Transverse colon (tissue), 4 donors: ENCODE measurements at regions not wholly inside any gene's neighbourhood (a gene's known extent, or its start where the extent isn't known, plus 50 kb on each side); places are given as distances from the start of the nearest gene placed in this dataset.

Experiments
- EP300 ChIP-seq: sonication (generic); formaldehyde crosslinking; IDR thresholded peaks from one replicate; pipeline ENCODE4 v1.6.1; 2017; ENCODE audit warnings: antibody characterized with exemption, low read depth
- POLR2A ChIP-seq: fragments of 450-650 bp; IDR thresholded peaks from one replicate; pipeline ENCODE4 v1.6.1; 2016; ENCODE audit warnings: antibody characterized with exemption, mild to moderate bottlenecking, moderate library complexity
- POLR2AphosphoS5 ChIP-seq, 3 donors: sonication (generic); formaldehyde crosslinking; IDR thresholded peaks; one replicate each; pipeline ENCODE4 v1.6.1; 2016; ENCODE audit warnings: antibody characterized with exemption in 3 of 3
- TF ChIP-seq, protein P1 (sequence below), 5 experiments: fragments of 200-600 bp in 3 of 5; fragments of 450-650 bp in 2 of 5; sonication (generic) in 3 of 5; IDR thresholded peaks; 1 replicate in 2 of 5; 2 replicates in 3 of 5; pipeline ENCODE4 v1.5.1; 2016 to 2017; ENCODE audit warnings: antibody characterized with exemption in 5 of 5, inconsistent platforms in 3 of 5, mild to moderate bottlenecking in 2 of 5, moderate library complexity in 1 of 5

DNA sequence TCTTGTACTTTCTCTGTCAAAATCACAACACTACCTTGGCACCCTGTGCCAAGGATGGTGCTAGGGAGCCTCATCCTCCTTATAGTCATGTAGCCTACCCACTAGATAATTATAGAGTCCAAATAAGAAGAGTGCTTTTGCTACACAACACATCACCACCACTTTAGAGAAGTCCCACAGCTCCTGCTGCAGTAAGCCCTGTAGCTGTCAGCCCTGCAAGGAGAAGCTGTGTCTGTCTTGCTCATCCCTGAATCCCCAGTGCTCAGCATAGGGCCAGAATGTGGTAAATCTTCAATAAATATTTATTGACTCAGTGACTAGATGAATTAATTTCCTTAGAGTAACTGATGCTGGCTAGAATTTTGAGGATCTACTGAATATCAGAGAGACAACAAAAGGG lies 190.8 kb downstream of the ZNF621 start:
- TF ChIP-seq, protein P1, sequence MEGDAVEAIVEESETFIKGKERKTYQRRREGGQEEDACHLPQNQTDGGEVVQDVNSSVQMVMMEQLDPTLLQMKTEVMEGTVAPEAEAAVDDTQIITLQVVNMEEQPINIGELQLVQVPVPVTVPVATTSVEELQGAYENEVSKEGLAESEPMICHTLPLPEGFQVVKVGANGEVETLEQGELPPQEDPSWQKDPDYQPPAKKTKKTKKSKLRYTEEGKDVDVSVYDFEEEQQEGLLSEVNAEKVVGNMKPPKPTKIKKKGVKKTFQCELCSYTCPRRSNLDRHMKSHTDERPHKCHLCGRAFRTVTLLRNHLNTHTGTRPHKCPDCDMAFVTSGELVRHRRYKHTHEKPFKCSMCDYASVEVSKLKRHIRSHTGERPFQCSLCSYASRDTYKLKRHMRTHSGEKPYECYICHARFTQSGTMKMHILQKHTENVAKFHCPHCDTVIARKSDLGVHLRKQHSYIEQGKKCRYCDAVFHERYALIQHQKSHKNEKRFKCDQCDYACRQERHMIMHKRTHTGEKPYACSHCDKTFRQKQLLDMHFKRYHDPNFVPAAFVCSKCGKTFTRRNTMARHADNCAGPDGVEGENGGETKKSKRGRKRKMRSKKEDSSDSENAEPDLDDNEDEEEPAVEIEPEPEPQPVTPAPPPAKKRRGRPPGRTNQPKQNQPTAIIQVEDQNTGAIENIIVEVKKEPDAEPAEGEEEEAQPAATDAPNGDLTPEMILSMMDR (IDR thresholded peaks at IDR 0.05): no peak
- TF ChIP-seq POLR2A (no peak), POLR2AphosphoS5 (IDR thresholded peaks at IDR 0.05) (no peak), EP300 (no peak)
